ENCODE measurements at regions not wholly inside any gene's neighbourhood (a gene's known extent, or its start where the extent isn't known, plus 50 kb on each side); places are given as distances from the start of the nearest gene placed in this dataset.

GRCh38 chr16:5186381-5186903, 88.8 kb upstream of the EEF2KMT start:
- no peak for TF ChIP-seq POLR2A (IDR thresholded peaks at IDR 0.05; ENCODE audit: low read depth, low read length)
- no peak for TF ChIP-seq POLR2AphosphoS5 (IDR thresholded peaks at IDR 0.05; ENCODE audit: low read depth, low read length)

Measured in GM12892 (cell line).